ENCODE measurements at regions not wholly inside any gene's neighbourhood (a gene's known extent, or its start where the extent isn't known, plus 50 kb on each side); places are given as distances from the start of the nearest gene placed in this dataset.

DNA sequence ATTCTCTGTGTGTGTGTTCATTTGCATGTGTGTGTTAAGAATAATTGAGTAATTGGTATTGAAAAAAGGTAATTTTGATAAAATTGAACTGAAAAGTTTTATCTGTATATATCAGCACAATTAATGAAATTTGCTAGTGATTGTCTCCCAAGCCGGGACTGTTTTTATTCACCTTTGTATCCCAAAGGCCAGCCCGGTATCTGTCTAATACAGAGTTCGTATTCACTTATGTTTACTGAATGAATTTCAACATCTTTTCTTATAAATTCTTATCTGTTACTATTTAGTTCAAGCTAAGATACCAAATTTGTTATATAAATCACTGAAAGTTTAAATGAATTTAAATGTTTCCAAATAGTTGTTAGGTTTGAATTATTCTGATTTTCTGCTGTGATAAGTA lies 394.0 kb upstream of the NAALADL2 start:
- TF ChIP-seq, protein P1, sequence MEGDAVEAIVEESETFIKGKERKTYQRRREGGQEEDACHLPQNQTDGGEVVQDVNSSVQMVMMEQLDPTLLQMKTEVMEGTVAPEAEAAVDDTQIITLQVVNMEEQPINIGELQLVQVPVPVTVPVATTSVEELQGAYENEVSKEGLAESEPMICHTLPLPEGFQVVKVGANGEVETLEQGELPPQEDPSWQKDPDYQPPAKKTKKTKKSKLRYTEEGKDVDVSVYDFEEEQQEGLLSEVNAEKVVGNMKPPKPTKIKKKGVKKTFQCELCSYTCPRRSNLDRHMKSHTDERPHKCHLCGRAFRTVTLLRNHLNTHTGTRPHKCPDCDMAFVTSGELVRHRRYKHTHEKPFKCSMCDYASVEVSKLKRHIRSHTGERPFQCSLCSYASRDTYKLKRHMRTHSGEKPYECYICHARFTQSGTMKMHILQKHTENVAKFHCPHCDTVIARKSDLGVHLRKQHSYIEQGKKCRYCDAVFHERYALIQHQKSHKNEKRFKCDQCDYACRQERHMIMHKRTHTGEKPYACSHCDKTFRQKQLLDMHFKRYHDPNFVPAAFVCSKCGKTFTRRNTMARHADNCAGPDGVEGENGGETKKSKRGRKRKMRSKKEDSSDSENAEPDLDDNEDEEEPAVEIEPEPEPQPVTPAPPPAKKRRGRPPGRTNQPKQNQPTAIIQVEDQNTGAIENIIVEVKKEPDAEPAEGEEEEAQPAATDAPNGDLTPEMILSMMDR (conservative IDR thresholded peaks at IDR 0.05; ENCODE audit: low read depth, low read length): no peak
- no peak for TF ChIP-seq EZH2 (IDR thresholded peaks at IDR 0.05; ENCODE audit: borderline replicate concordance, low read depth, low read length, poor library complexity, severe bottlenecking)

Measured in A673 (cell line).